ENCODE measurements at regions not wholly inside any gene's neighbourhood (a gene's known extent, or its start where the extent isn't known, plus 50 kb on each side); places are given as distances from the start of the nearest gene placed in this dataset.
"Not testable (repeated sequence)": the region's sequence is repeated elsewhere in the genome, so short reads cannot be mapped to it uniquely, and the experiment has no call there.

GRCh38 chr1:95780836-95781235 is 546.8 kb downstream of the RWDD3 start:
- Histone ChIP-seq H3K27ac (replicated peaks) (no peak overlapping the region), H3K27me3 (ENCODE audit: insufficient read depth, poor library complexity, severe bottlenecking) (no peaks in the 10 kb centered on the region), H3K4me3 (replicated peaks; ENCODE audit: insufficient read depth, low read length) (no peak overlapping the region)
- TF ChIP-seq CTCF (IDR thresholded peaks at IDR 0.05; ENCODE audit: insufficient read depth, low read length) = no peak
- TF ChIP-seq REST (IDR thresholded peaks at IDR 0.05; ENCODE audit: insufficient replicate concordance, low read depth) = no peak
- no peak for TF ChIP-seq SPI1 (IDR thresholded peaks at IDR 0.05; ENCODE audit: borderline replicate concordance, low read depth)
- TF ChIP-seq GABPA (IDR thresholded peaks at IDR 0.05; ENCODE audit: low read depth) = no peak
- TF ChIP-seq POLR2AphosphoS5 (IDR thresholded peaks at IDR 0.05; ENCODE audit: low read depth) = no peak
- no peak for DNase-seq (ENCODE audit: low read depth in 1 of 2, low spot score in 1 of 2)

GRCh38 chr1:95790136-95790535 is 556.1 kb downstream of the RWDD3 start:
- H3K4me3 ChIP-seq (replicated peaks; ENCODE audit: insufficient read depth, low read length) = no peak overlapping the region
- TF ChIP-seq SPI1 (IDR thresholded peaks at IDR 0.05; ENCODE audit: borderline replicate concordance, low read depth) = no peak
- no peak for TF ChIP-seq REST (IDR thresholded peaks at IDR 0.05; ENCODE audit: insufficient replicate concordance, low read depth)
- TF ChIP-seq CTCF (IDR thresholded peaks at IDR 0.05; ENCODE audit: insufficient read depth, low read length) = no peak
- no peak for TF ChIP-seq POLR2AphosphoS5 (IDR thresholded peaks at IDR 0.05; ENCODE audit: low read depth)
- no peak for TF ChIP-seq GABPA (IDR thresholded peaks at IDR 0.05; ENCODE audit: low read depth)
- H3K27ac ChIP-seq (replicated peaks) = no peak overlapping the region
- H3K27me3 ChIP-seq (ENCODE audit: insufficient read depth, poor library complexity, severe bottlenecking) = no peaks in the 10 kb centered on the region
- DNase-seq (ENCODE audit: low read depth in 1 of 2, low spot score in 1 of 2) = no peak

GRCh38 chr1:95793893-95794292 is 559.9 kb downstream of the RWDD3 start:
- Histone ChIP-seq H3K27me3 (ENCODE audit: insufficient read depth, poor library complexity, severe bottlenecking) (no peaks in the 10 kb centered on the region), H3K4me3 (replicated peaks; ENCODE audit: insufficient read depth, low read length) (no peak overlapping the region), H3K27ac (replicated peaks) (no peak overlapping the region)
- TF ChIP-seq REST (IDR thresholded peaks at IDR 0.05; ENCODE audit: insufficient replicate concordance, low read depth) = no peak
- no peak for TF ChIP-seq POLR2AphosphoS5 (IDR thresholded peaks at IDR 0.05; ENCODE audit: low read depth)
- TF ChIP-seq GABPA (IDR thresholded peaks at IDR 0.05; ENCODE audit: low read depth) = no peak
- DNase-seq (ENCODE audit: low read depth in 1 of 2, low spot score in 1 of 2) = peak in 1 of 2 experiments; percentile 1

GRCh38 chr1:95797761-95798160 is 563.8 kb downstream of the RWDD3 start:
- not testable (repeated sequence) for H3K27me3 ChIP-seq (ENCODE audit: insufficient read depth, poor library complexity, severe bottlenecking); H3K27ac ChIP-seq (replicated peaks); DNase-seq (ENCODE audit: low read depth in 1 of 2, low spot score in 1 of 2); H3K4me3 ChIP-seq (replicated peaks; ENCODE audit: insufficient read depth, low read length)
